Calu3 (cell line): ENCODE measurements at regions not wholly inside any gene's neighbourhood (a gene's known extent, or its start where the extent isn't known, plus 50 kb on each side); places are given as distances from the start of the nearest gene placed in this dataset.
"Not testable (repeated sequence)": the region's sequence is repeated elsewhere in the genome, so short reads cannot be mapped to it uniquely, and the experiment has no call there.

Experiments
- BruUV-seq: library from RNA; stranded (reverse); fragments of 400-500 nt; replicated peaks from 2 replicates; lab custom pipeline; 2021; lab: Mats Ljungman, UMichigan
- CTCF ChIA-PET: fragments of 300-600 bp; sonication (Branson Sonifier 250); formaldehyde crosslinking; loops from one replicate; lab custom pipeline; 2022; ENCODE audit warnings: antibody characterized with exemption; lab: Charles Lee
- DNase-seq: peaks from one replicate; pipeline ENCODE4 v3.0.0; 2022
- H3K27ac Mint-ChIP-seq: one replicate; pipeline ENCODE4 v1.8.0; 2022; ENCODE audit warnings: mixed read lengths; ENCODE audit not compliant: unreplicated experiment
- H3K27me3 Mint-ChIP-seq: one replicate; pipeline ENCODE4 v1.8.0; 2022; ENCODE audit warnings: mixed read lengths; ENCODE audit not compliant: unreplicated experiment
- H3K36me3 Mint-ChIP-seq: one replicate; pipeline ENCODE4 v1.8.0; 2022; ENCODE audit warnings: mild to moderate bottlenecking, moderate library complexity, mixed read lengths; ENCODE audit not compliant: insufficient read depth, unreplicated experiment
- H3K4me1 Mint-ChIP-seq: one replicate; pipeline ENCODE4 v1.8.0; 2022; ENCODE audit warnings: mild to moderate bottlenecking, low read depth, mixed read lengths; ENCODE audit not compliant: unreplicated experiment
- H3K4me3 Mint-ChIP-seq: one replicate; pipeline ENCODE4 v1.8.0; 2022; ENCODE audit warnings: mild to moderate bottlenecking, low read depth, moderate library complexity, mixed read lengths; ENCODE audit not compliant: unreplicated experiment
- H3K9me3 Mint-ChIP-seq: one replicate; pipeline ENCODE4 v1.8.0; 2022; ENCODE audit warnings: low read depth, mixed read lengths; ENCODE audit not compliant: unreplicated experiment
- CTCF ChIP-seq: fragments of 200-600 bp; IDR thresholded peaks from one replicate; pipeline ENCODE4 v1.8.0; 2022; ENCODE audit warnings: antibody characterized with exemption; ENCODE audit not compliant: unreplicated experiment
- intact Hi-C: fragments of 100-400 bp; cut with micrococcal nuclease; formaldehyde crosslinking; loops from one replicate; pipeline ENCODE4 v1.10.0; 2022; ENCODE audit not compliant: unreplicated experiment

- no peak for TF ChIP-seq CTCF
- Mint-ChIP-seq H3K9me3 (peaks cover 3% of the 10 kb centered on the region), H3K27ac (no peak overlapping the region), H3K4me1 (no peaks in the 10 kb centered on the region), H3K27me3 (no peaks in the 10 kb centered on the region), H3K36me3 (no peaks in the 10 kb centered on the region), H3K4me3 (no peak overlapping the region)
- intact Hi-C loops, result no loop called here
- no TSS peak for BruUV-seq
- no peak for DNase-seq
- CTCF ChIA-PET, result no interaction called here
Measured at GRCh38 chr4:117907646-117908045, 126.6 kb upstream of the NDST3 start.

- no peak for DNase-seq
- peaks cover 3% of the 10 kb centered on the region for H3K9me3 Mint-ChIP-seq
- no peak overlapping the region for H3K27ac Mint-ChIP-seq
- intact Hi-C loops, result no loop called here
- no peaks in the 10 kb centered on the region for H3K36me3 Mint-ChIP-seq
- H3K27me3 Mint-ChIP-seq, result no peaks in the 10 kb centered on the region
- H3K4me3 Mint-ChIP-seq, result no peak overlapping the region
- no peaks in the 10 kb centered on the region for H3K4me1 Mint-ChIP-seq
- CTCF ChIA-PET, result no interaction called here
- no peak for TF ChIP-seq CTCF
- no TSS peak for BruUV-seq
Measured at GRCh38 chr4:117908306-117909207, 125.7 kb upstream of the NDST3 start.

GRCh38 chr4:117916728-117917127, 117.6 kb upstream of the NDST3 start:
- CTCF ChIA-PET, result no interaction called here
- BruUV-seq, result no TSS peak
- intact Hi-C loops, result no loop called here
- no peaks in the 10 kb centered on the region for H3K27me3 Mint-ChIP-seq
- no peak for TF ChIP-seq CTCF
- H3K4me3 Mint-ChIP-seq, result no peak overlapping the region
- DNase-seq, result no peak
- no peak overlapping the region for H3K27ac Mint-ChIP-seq
- no peaks in the 10 kb centered on the region for H3K4me1 Mint-ChIP-seq
- no peaks in the 10 kb centered on the region for H3K36me3 Mint-ChIP-seq
- peaks cover 6% of the 10 kb centered on the region for H3K9me3 Mint-ChIP-seq

- intact Hi-C loops, H3K9me3 Mint-ChIP-seq, CTCF ChIA-PET, H3K4me1 Mint-ChIP-seq, DNase-seq, H3K27me3 Mint-ChIP-seq, H3K4me3 Mint-ChIP-seq, H3K36me3 Mint-ChIP-seq, H3K27ac Mint-ChIP-seq, BruUV-seq: not testable (repeated sequence)
Measured at GRCh38 chr4:117922311-117922710, 112.0 kb upstream of the NDST3 start.

- CTCF ChIA-PET, BruUV-seq, H3K36me3 Mint-ChIP-seq, intact Hi-C loops, H3K27me3 Mint-ChIP-seq, DNase-seq, H3K9me3 Mint-ChIP-seq, H3K27ac Mint-ChIP-seq, H3K4me3 Mint-ChIP-seq, H3K4me1 Mint-ChIP-seq: not testable (repeated sequence)
Measured at GRCh38 chr4:117927823-117928222, 106.5 kb upstream of the NDST3 start.
